ENCODE measurements at regions not wholly inside any gene's neighbourhood (a gene's known extent, or its start where the extent isn't known, plus 50 kb on each side); places are given as distances from the start of the nearest gene placed in this dataset.

GRCh38 chr10:61320257-61320587, 133.0 kb downstream of the TMEM26 start:
- DNase-seq (ENCODE audit: missing footprints): no peak
- intact Hi-C loops (cut with DNase I): no loop called here
- ATAC-seq: no peak

- ATAC-seq (no peak), DNase-seq (ENCODE audit: missing footprints) (no peak)
- intact Hi-C loops (cut with DNase I): no loop called here
Measured at GRCh38 chr10:61319386-61320256, 133.6 kb downstream of the TMEM26 start.

- intact Hi-C loops (cut with DNase I): no loop called here
- no peak for DNase-seq (ENCODE audit: missing footprints)
- ATAC-seq: no peak
Measured at GRCh38 chr10:61318429-61318828, 134.8 kb downstream of the TMEM26 start.

- intact Hi-C loops (cut with DNase I): no loop called here
- ATAC-seq (no peak), DNase-seq (ENCODE audit: missing footprints) (no peak)
Measured at GRCh38 chr10:61317706-61318105, 135.5 kb downstream of the TMEM26 start.

GRCh38 chr10:61316676-61317265, 136.4 kb downstream of the TMEM26 start:
- intact Hi-C loops (cut with DNase I): no loop called here
- no peak for DNase-seq (ENCODE audit: missing footprints)
- no peak for ATAC-seq

- intact Hi-C loops (cut with DNase I): no loop called here
- ATAC-seq: no peak
- no peak for DNase-seq (ENCODE audit: missing footprints)
Measured at GRCh38 chr10:61314273-61314672, 138.9 kb downstream of the TMEM26 start.

- DNase-seq (ENCODE audit: missing footprints) (no peak), ATAC-seq (no peak)
- intact Hi-C loops (cut with DNase I): no loop called here
Measured at GRCh38 chr10:61313460-61313859, 139.7 kb downstream of the TMEM26 start.

- DNase-seq (ENCODE audit: missing footprints): no peak
- intact Hi-C loops (cut with DNase I): no loop called here
- ATAC-seq: no peak
Measured at GRCh38 chr10:61304746-61305145, 148.4 kb downstream of the TMEM26 start.

GRCh38 chr10:61302124-61302523, 151.1 kb downstream of the TMEM26 start:
- intact Hi-C loops (cut with DNase I): no loop called here
- DNase-seq (ENCODE audit: missing footprints) (no peak), ATAC-seq (no peak)

- no peak for DNase-seq (ENCODE audit: missing footprints)
- ATAC-seq: no peak
- intact Hi-C loops (cut with DNase I): no loop called here
Measured at GRCh38 chr10:61301575-61301974, 151.6 kb downstream of the TMEM26 start.

- DNase-seq (ENCODE audit: missing footprints) (no peak), ATAC-seq (no peak)
- intact Hi-C loops (cut with DNase I): no loop called here
Measured at GRCh38 chr10:61299841-61300240, 153.3 kb downstream of the TMEM26 start.

GRCh38 chr10:61299156-61299555, 154.0 kb downstream of the TMEM26 start:
- ATAC-seq (no peak), DNase-seq (ENCODE audit: missing footprints) (no peak)
- intact Hi-C loops (cut with DNase I): no loop called here

GRCh38 chr10:61298194-61298593, 155.0 kb downstream of the TMEM26 start:
- intact Hi-C loops (cut with DNase I): no loop called here
- ATAC-seq (no peak), DNase-seq (ENCODE audit: missing footprints) (no peak)

GRCh38 chr10:61296161-61296560, 157.0 kb downstream of the TMEM26 start:
- no peak for ATAC-seq
- intact Hi-C loops (cut with DNase I): no loop called here
- DNase-seq (ENCODE audit: missing footprints): no peak

GRCh38 chr10:61294131-61294530, 159.1 kb downstream of the TMEM26 start:
- DNase-seq (ENCODE audit: missing footprints) (no peak), ATAC-seq (no peak)
- intact Hi-C loops (cut with DNase I): no loop called here

- DNase-seq (ENCODE audit: missing footprints) (no peak), ATAC-seq (no peak)
- intact Hi-C loops (cut with DNase I): loop anchor here (10.0 kb wide), 1 partner anchor 325 kb away; no protein-coding TSS in a partner anchor
Measured at GRCh38 chr10:61289813-61290212, 163.4 kb downstream of the TMEM26 start.

GRCh38 chr10:61286686-61287085, 166.5 kb downstream of the TMEM26 start:
- ATAC-seq: no peak
- DNase-seq (ENCODE audit: missing footprints): no peak
- intact Hi-C loops (cut with DNase I): loop anchor here (10.0 kb wide), 1 partner anchor 322 kb away; no protein-coding TSS in a partner anchor

GRCh38 chr10:61285749-61286148, 167.4 kb downstream of the TMEM26 start:
- DNase-seq (ENCODE audit: missing footprints) (no peak), ATAC-seq (no peak)
- intact Hi-C loops (cut with DNase I): loop anchor here (10.0 kb wide), 1 partner anchor 321 kb away; no protein-coding TSS in a partner anchor

- ATAC-seq (no peak), DNase-seq (ENCODE audit: missing footprints) (no peak)
- intact Hi-C loops (cut with DNase I): loop anchor here (1.0 to 10.0 kb wide), 3 partner anchors 143 to 467 kb away; no protein-coding TSS in a partner anchor
Measured at GRCh38 chr10:61284222-61284890, 168.8 kb downstream of the TMEM26 start.

All from Right ventricle myocardium inferior (tissue), 1 donor.